CD4-positive, alpha-beta T cell treated with Interleukin-1 beta for 1 hour (primary cell): ENCODE measurements at regions not wholly inside any gene's neighbourhood (a gene's known extent, or its start where the extent isn't known, plus 50 kb on each side); places are given as distances from the start of the nearest gene placed in this dataset.

Experiments used
- DNase-seq, 2 donors: peaks; one replicate each; pipeline ENCODE4 v3.0.0-alpha.2; 2020 to 2022

GRCh38 chr1:199678771-199679170 is 348.7 kb upstream of the NR5A2 start:
- DNase-seq: no peak

DNA sequence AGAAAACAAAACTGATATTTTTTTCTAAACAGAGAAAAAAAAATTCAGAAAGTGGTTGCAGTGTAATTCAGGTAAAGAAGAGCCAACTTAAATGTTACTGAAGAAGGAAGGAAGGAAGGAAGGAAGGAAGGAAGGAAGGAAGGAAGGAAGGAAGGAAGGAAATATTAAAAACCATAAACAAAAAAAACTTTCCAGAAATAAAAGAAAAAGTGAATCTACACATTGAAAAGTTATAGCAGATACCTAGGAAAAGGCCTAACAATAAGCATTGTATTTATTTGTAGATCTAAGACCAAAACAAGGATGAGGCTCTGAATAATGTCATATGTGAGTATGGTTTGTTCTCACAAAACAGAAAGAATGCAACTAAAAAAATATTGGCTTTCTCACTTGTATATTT is 345.4 kb upstream of the NR5A2 start:
- no peak for DNase-seq

GRCh38 chr1:199684686-199685273 is 342.7 kb upstream of the NR5A2 start:
- DNase-seq: peak; percentile 24 to 41

DNA sequence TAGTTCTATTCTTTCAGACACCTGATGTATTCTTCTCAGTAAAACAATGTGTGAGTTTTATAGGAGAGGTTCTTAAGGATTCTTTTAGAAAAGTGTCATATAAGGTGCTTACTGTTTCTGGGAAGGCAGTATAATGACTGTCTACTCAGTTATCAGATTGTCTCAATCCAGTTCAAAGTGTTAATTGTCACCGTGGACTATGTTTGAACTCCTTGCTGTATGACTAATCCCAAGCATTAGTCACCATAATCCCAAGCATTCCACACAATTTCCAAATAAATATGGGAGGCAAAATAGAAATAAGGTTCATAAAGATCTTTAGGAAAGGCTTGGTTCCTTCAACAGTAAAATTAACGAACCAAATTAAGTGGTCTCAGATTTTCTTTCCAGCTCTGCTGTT is 342.1 kb upstream of the NR5A2 start:
- no peak for DNase-seq

DNA sequence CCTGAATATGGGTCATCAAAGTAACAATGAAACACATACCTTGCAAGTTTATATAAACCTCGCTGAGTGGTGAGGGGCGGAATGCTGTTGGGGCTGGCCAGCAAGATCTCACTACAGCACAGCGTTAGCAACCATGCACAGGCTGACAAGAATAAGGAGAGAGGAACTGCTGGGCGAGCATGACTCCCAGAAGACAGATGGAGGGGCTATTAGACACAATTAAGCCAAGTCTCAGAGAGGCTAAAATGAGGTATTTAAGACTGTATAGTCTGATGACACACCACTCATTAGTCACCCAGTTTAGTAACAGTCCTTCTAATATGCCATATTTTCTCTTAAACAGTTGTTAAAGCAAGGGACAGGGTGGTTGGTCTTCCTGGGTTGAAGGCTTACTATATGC is 340.2 kb upstream of the NR5A2 start:
- no peak for DNase-seq

DNA sequence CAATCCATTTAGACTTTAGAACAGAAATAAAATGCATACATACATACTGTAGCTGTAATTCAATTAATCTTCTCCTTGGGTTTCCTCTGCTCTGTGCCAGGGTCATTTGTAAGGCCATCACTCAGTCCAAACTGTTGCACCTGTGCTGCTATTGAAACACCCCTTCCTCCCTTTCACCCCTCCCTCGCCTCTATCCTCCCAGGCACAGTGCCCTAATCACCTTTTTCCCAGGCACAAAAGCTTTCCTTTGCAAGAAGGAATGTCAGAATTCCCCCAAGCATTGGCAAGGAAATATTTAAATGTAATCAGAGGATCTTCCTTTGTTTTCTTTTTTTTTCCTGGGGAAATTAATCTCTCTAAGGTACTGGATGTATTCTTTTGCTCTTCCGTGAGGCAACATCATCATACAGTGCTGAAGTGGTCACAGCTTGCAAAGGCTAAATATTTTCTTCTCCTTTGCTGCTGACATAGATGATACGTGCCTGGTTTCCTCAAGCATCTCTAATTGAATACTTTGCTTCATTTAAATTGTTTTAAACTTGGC is 339.3 kb upstream of the NR5A2 start:
- DNase-seq: no peak

DNA sequence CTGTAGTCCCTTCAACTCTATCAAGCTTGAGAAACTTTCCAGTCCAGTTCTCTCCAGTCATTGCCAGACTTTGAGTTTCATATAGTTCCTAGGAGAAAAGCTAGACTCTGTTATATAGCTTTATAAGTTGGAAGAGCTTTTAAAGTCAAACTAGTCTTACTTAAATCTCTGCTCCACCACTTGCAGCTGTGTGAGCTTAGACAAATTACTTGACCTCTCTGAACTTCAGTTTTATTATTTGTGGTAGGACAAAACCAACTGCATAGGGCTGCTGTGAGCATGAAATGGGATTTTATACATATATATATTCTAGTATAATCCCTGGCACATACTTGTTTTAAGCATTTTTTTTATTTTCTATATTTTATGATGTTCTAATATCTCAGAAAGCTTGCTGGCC is 338.7 kb upstream of the NR5A2 start:
- DNase-seq: no peak

GRCh38 chr1:199690496-199690895 is 337.0 kb upstream of the NR5A2 start:
- DNase-seq: no peak

DNA sequence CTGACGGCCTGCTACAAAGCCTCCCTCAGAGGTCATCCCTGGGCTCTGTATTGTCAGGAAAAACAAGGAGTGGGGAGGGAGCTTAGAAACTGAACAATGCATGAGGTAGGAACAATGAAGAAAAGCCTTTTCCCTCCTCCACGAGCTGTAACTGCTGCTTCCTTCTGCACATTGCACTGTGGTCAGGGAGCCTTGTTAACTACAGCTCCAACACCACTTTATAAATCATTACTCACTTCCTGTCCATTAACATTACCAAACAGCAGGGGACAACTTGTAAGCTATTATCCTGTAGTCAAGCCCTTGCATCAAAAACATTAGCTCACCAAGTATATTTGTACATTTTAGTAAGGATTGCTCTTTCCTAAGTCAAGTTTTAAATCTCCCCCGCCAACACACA is 336.0 kb upstream of the NR5A2 start:
- DNase-seq: peak in 1 of 2 donors; percentile 13

GRCh38 chr1:199693724-199694123 is 333.8 kb upstream of the NR5A2 start:
- no peak for DNase-seq

- no peak for DNase-seq
Measured at GRCh38 chr1:199696225-199696624, 331.3 kb upstream of the NR5A2 start.

DNA sequence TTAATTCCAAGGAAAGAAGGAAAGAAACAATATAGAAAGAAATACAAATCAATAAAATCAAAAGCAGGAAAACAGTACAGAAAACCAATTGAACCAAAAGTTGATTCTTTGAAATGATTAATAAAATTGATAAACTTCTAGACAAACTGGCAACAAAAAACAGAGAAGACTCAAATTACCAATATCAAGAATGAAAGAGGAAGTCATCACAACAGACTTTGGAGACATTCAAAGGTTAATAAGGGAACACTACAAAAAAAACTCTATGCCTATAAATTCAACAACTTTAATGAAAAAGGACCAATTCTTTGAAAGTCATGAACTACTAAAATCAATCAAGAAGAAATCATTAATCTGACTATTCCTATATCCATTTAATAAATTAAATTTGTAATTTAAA is 329.3 kb upstream of the NR5A2 start:
- no peak for DNase-seq

DNA sequence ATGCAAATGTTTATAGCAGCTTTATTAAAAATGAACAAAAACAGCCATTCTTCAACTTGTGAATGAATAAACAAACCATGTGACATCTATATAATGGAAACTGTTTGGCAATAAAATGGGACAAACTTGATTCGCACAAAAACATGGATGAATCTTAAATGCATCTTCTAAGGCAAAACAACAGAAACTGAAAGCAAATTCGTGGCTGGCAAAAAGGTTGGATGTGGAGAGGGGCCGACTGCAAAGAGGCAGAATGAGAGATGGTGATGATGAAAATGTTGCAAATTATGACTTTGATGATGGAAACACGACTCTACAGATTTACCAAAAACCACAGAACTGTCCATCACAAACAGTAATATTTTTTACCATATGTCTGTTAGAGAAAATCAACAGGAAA is 327.0 kb upstream of the NR5A2 start:
- DNase-seq: no peak

- DNase-seq: no peak
Measured at GRCh38 chr1:199701726-199702125, 325.8 kb upstream of the NR5A2 start.

GRCh38 chr1:199704231-199704630 is 323.3 kb upstream of the NR5A2 start:
- DNase-seq: no peak

DNA sequence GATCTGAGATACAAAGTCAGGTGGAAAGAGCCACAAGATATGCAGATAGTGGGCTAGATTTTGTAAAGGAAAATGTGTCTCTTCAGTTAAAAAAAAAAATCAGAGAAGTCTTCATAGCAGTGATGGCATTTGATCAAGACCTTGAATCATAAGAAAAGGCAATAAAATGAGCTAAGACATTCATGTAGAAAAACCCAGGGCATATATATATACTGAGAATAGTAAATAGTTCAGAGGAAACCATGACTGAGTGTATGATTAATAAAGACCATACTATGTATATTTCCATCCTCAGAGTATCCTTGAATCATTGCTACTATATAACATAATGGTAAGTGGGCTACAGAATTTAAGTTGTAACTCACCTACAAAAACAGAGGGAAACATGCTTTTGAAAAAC is 321.7 kb upstream of the NR5A2 start:
- DNase-seq: no peak

GRCh38 chr1:199706826-199707606 is 320.5 kb upstream of the NR5A2 start:
- DNase-seq: no peak

DNA sequence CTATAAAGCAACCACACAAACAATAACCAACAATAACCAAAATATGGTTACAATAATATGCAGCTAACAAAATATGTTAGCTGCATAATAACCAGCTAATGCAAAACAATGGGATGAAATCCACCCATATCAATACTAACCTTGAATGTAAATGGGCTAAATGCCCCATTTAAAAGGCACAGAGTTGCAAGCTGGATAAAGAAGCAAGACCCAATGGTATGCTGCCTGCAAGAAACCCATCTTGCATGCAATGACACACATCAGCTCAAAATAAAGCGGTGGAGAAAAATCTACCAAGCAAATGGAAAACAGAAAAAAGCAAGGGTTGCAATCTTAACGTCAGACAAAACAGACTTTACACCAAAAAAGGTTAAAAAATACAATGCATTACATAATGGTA is 316.5 kb upstream of the NR5A2 start:
- DNase-seq: no peak

- no peak for DNase-seq
Measured at GRCh38 chr1:199716729-199717128, 310.8 kb upstream of the NR5A2 start.

DNA sequence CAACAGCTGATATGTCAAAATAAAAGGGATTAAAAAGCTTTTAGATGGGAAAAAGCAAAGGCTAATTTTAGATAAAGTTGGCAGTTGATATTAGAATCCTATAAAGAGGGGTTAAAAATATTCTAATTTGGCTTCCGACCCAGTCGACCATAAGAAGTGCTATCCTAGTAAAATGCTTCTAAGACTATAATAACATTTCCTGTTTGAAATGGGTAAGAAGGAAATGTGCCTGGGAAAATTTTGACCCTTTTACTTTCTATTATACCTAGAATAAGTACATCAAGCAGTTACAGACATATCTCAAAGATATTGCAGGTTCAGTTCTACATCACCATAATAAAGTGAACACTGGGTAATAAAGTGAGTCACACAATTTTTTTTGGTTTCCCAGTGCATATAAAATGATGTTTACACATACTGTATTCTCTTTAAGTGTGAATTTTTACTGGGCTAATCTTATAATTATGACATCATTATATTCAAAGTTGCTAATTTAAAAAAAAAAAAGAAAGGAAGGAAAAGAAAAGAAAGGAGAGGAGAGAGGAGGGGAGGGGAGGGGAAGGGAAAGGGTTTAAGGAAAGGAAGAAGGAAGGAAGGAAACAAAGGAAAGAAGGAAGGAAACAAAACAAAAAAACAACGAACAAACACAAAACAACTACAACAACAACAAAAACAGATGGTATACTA is 308.2 kb upstream of the NR5A2 start:
- no peak for DNase-seq

DNA sequence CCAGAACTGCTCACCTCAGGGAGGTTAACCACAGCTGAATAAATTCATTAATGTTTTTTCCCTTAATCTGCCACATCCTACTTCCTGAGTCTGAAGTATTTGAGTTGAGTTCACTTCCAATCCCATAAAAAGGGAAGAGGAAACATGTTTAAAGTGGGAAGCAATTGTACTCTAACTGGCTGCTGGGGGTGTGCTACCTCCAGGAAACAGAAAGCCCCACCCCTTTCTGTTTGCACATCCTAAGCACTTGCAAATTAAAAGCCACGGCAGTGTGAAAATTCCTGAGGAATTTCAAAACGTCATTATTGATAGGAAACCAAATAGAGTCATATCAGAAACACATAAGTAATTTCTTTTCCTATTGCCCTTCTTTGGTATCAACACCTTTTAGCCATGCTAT is 307.0 kb upstream of the NR5A2 start:
- no peak for DNase-seq

GRCh38 chr1:199721001-199721400 is 306.5 kb upstream of the NR5A2 start:
- no peak for DNase-seq

DNA sequence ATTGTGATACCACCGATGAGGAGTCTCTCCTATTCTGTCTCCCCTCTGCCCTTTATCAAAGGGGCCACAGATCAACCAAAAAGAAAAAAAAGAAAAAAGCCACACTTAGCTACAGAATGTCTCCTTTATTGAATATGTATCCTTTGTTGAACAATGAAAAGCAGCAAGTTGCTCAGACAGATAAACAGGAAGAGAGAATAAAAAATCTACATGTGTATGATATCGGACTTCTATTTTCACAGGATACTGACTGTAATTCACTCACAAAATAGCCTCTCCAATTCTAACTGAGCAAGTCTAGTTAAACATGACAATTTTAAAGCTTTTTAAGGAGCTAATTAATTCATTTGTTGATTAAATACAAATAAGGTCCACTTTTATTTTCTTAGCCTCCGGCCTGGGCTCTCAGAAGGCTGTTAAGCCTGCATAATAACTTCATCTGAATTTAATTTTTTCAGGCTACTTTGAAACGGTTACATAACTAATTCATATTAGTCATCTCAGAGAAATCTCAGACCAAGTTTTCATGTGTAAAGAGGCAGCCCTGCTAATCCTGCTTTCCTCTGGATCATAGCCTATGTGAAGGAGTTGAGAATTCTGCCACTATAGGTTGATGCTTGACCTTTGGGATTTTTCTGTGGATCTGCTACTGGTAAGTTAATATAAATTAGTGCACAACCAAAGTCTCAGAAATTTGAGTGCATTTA is 304.1 kb upstream of the NR5A2 start:
- DNase-seq: no peak
